K562 (cell line): ENCODE measurements at regions not wholly inside any gene's neighbourhood (a gene's known extent, or its start where the extent isn't known, plus 50 kb on each side); places are given as distances from the start of the nearest gene placed in this dataset.

ENCODE experiments used
- ATAC-seq: fragments of 200-7000 bp; cut with Tn5 transposase; 3 replicates; pipeline ENCODE4 v1.9.1; 2020; ENCODE audit warnings: moderate library complexity
- BruUV-seq: library from RNA; stranded (reverse); fragments of 400-500 nt; replicated peaks from 2 replicates; lab custom pipeline; 2021; lab: Mats Ljungman, UMichigan
- CTCF ChIA-PET: fragments of 300-600 bp; formaldehyde crosslinking; extraction: SDS; loops from one replicate; lab custom pipeline; 2021; ENCODE audit warnings: low intra/inter-chr PET ratio; lab: Yijun Ruan, JAX
- POLR2A ChIA-PET: fragments of 300-600, 350-650 bp; sonication (Branson Sonifier 250); formaldehyde crosslinking; extraction: SDS; loops from one replicate; lab custom pipeline; 2021; ENCODE audit warnings: antibody characterized with exemption, inconsistent platforms; lab: Yijun Ruan, JAX
- DNase-seq, 4 experiments: peaks; one replicate each; pipeline versions ENCODE4 v3.0.0 to v3.0.0-alpha.2; 2011 to 2018; ENCODE audit warnings: low spot score in 3 of 4, mixed read lengths in 3 of 4; ENCODE audit errors: extremely low read depth in 1 of 4
- FAIRE-seq: peaks from 2 replicates; lab custom pipeline; 2011; peaks lifted over from hg19 to GRCh38; lab: Jason Lieb, UNC
- H2AFZ ChIP-seq: 2 replicates; pipeline ENCODE4 v1.6.0; 2011; ENCODE audit warnings: low read depth, low read length, control low read depth, inconsistent platforms
- H3K27ac ChIP-seq: fragments of 200-600 bp; 3 replicates; pipeline ENCODE4 v1.8.0; 2011; ENCODE audit warnings: low read depth, mild to moderate bottlenecking, control low read depth, inconsistent platforms, low read length, moderate library complexity, mixed read lengths; ENCODE audit errors: extremely low read depth
- H3K27me3 ChIP-seq, 2 experiments: fragments of 300-600 bp in 1 of 2; 2 replicates in 1 of 2; 3 replicates in 1 of 2; pipeline versions ENCODE4 v1.6.0 to v1.8.0; 2011; ENCODE audit warnings: inconsistent platforms in 2 of 2, low read length in 2 of 2, mild to moderate bottlenecking in 1 of 2, mixed read lengths in 1 of 2, moderate library complexity in 1 of 2; ENCODE audit not compliant: control insufficient read depth in 2 of 2, insufficient read depth in 2 of 2
- H3K36me3 ChIP-seq: fragments of 300-600 bp; 3 replicates; pipeline ENCODE4 v1.8.0; 2011; ENCODE audit warnings: mild to moderate bottlenecking, low read length, inconsistent platforms; ENCODE audit not compliant: control insufficient read depth, insufficient read depth
- H3K4me1 ChIP-seq, 2 experiments: fragments of 200-600 bp in 1 of 2; replicated peaks in 1 of 2; 2 replicates in 1 of 2; 3 replicates in 1 of 2; pipeline versions ENCODE4 v1.5.1 to v1.8.0; 2011; ENCODE audit warnings: inconsistent platforms in 2 of 2, low read length in 2 of 2, mild to moderate bottlenecking in 1 of 2, mixed read lengths in 1 of 2, moderate library complexity in 1 of 2; ENCODE audit not compliant: control insufficient read depth in 2 of 2, insufficient read depth in 2 of 2
- H3K4me2 ChIP-seq: 2 replicates; pipeline ENCODE4 v1.6.1; 2011; ENCODE audit warnings: low read length, control low read depth, inconsistent platforms, mixed read lengths; ENCODE audit not compliant: insufficient read depth
- H3K4me3 ChIP-seq: fragments of 200-600 bp; sonication (generic), shearing (Covaris generic); 2 replicates; pipeline ENCODE4 v1.5.1; 2016; ENCODE audit warnings: control low read depth, inconsistent platforms
- H3K79me2 ChIP-seq: fragments of 200-600 bp; 3 replicates; pipeline ENCODE4 v1.8.0; 2011; ENCODE audit warnings: low read length, inconsistent platforms; ENCODE audit not compliant: control insufficient read depth, insufficient read depth
- H3K9ac ChIP-seq, 2 experiments: 2 replicates each; pipeline versions ENCODE4 v1.6.0 to v1.6.1; 2011; ENCODE audit warnings: low read depth in 2 of 2, low read length in 2 of 2, control low read depth in 1 of 2, inconsistent platforms in 1 of 2, mild to moderate bottlenecking in 1 of 2, mixed read lengths in 1 of 2; ENCODE audit not compliant: insufficient read depth in 1 of 2
- H3K9me1 ChIP-seq: one replicate; pipeline ENCODE4 v1.6.0; 2011; ENCODE audit warnings: inconsistent platforms, mild to moderate bottlenecking, low read length, moderate library complexity; ENCODE audit not compliant: control insufficient read depth, insufficient read depth
- H3K9me3 ChIP-seq: replicated peaks from 2 replicates; pipeline ENCODE4 v1.5.1; 2011; ENCODE audit warnings: low read depth, low read length, inconsistent platforms; ENCODE audit not compliant: control insufficient read depth, insufficient read depth
- H4K20me1 ChIP-seq: replicated peaks from 2 replicates; pipeline ENCODE4 v1.6.1; 2011; ENCODE audit warnings: low read length, inconsistent platforms, mixed read lengths; ENCODE audit not compliant: control insufficient read depth, insufficient read depth
- BCOR ChIP-seq: fragments of 450-650 bp; IDR thresholded peaks from 2 replicates; pipeline ENCODE4 v1.6.1; 2016
- BRD9 ChIP-seq: fragments of 450-650 bp; IDR thresholded peaks from 2 replicates; pipeline ENCODE4 v1.6.1; 2018; ENCODE audit warnings: low read depth; ENCODE audit not compliant: partially characterized antibody
- L3MBTL2 ChIP-seq: fragments of 450-650 bp; IDR thresholded peaks from 2 replicates; pipeline ENCODE4 v1.6.1; 2016; ENCODE audit warnings: mild to moderate bottlenecking, moderate library complexity
- MED1 ChIP-seq: sonication (generic); formaldehyde crosslinking; IDR thresholded peaks from 2 replicates; pipeline ENCODE4 v1.8.1; 2023; ENCODE audit warnings: missing genetic modification reagents, borderline replicate concordance
- MEIS2 ChIP-seq: fragments of 450-650 bp; IDR thresholded peaks from 2 replicates; pipeline ENCODE4 v1.6.1; 2014; ENCODE audit warnings: mild to moderate bottlenecking; ENCODE audit not compliant: partially characterized antibody
- NEUROD1 ChIP-seq: fragments of 150-350 bp; IDR thresholded peaks from 2 replicates; pipeline ENCODE4 v1.6.1; 2014; ENCODE audit warnings: borderline replicate concordance, low read length, low read depth; ENCODE audit not compliant: partially characterized antibody
- PYGO2 ChIP-seq: fragments of 450-650 bp; IDR thresholded peaks from 2 replicates; pipeline ENCODE4 v1.6.1; 2016; ENCODE audit warnings: mild to moderate bottlenecking, missing genetic modification characterization, moderate library complexity, missing compliant biosample characterization
- YY1 ChIP-seq, 3 experiments: IDR thresholded peaks; 2 replicates each; pipeline ENCODE4 v1.6.1; 2011; ENCODE audit warnings: low read length in 2 of 3, mild to moderate bottlenecking in 2 of 3, moderate library complexity in 2 of 3, borderline replicate concordance in 1 of 3, control low read depth in 1 of 3, low read depth in 1 of 3; ENCODE audit not compliant: insufficient read depth in 3 of 3, insufficient replicate concordance in 2 of 3, control insufficient read depth in 1 of 3, insufficient read length in 1 of 3; ENCODE audit errors: extremely low read depth in 1 of 3
- ZBTB1 ChIP-seq: sonication (generic); formaldehyde crosslinking; IDR thresholded peaks from 2 replicates; pipeline ENCODE4 v1.8.1; 2023; ENCODE audit warnings: missing genetic modification reagents, low read depth, mild to moderate bottlenecking, borderline replicate concordance
- WGBS: fragments of 100-300 bp; shearing (Covaris generic); methylation state at CpG from one replicate; pipeline ENCODE4 v1.1.6; 2016; ENCODE audit warnings: low coverage, mixed read lengths; ENCODE audit not compliant: insufficient coverage; ENCODE audit errors: missing lambda C conversion rate; 5-methylcytosine and 5-hydroxymethylcytosine counted together
- in situ Hi-C: fragments of 300-500 bp; cut with MboI; formaldehyde crosslinking; loops from 4 replicates; pipeline ENCODE4 v1.15.0; 2018; ENCODE audit warnings: inconsistent platforms, mixed read lengths
- intact Hi-C: fragments of 100-400 bp; cut with micrococcal nuclease; formaldehyde crosslinking; loops from 2 replicates; pipeline ENCODE4 v1.14.2; 2022
- TF ChIP-seq, protein P1 (sequence below): fragments of 250-450 bp; sonication (Bioruptor Pico); IDR thresholded peaks from 2 replicates; pipeline ENCODE4 v1.5.0; 2022; ENCODE audit warnings: mild to moderate bottlenecking
- TF ChIP-seq, protein P2 (sequence below): sonication (generic); formaldehyde crosslinking; IDR thresholded peaks from 2 replicates; pipeline ENCODE4 v1.8.0; 2022; ENCODE audit warnings: mild to moderate bottlenecking, missing genetic modification reagents
- TF ChIP-seq, protein P3 (sequence below): fragments of 200-800 bp; sonication (Bioruptor generic); IDR thresholded peaks from 2 replicates; pipeline ENCODE4 v1.6.1; 2017; ENCODE audit warnings: missing genetic modification characterization, missing compliant biosample characterization
- TF ChIP-seq, protein P4 (sequence below), 2 experiments: fragments of 450-650 bp; IDR thresholded peaks; 2 replicates each; pipeline ENCODE4 v1.6.1; 2018; ENCODE audit warnings: mild to moderate bottlenecking in 2 of 2, low read depth in 1 of 2; ENCODE audit not compliant: partially characterized antibody in 2 of 2

DNA sequence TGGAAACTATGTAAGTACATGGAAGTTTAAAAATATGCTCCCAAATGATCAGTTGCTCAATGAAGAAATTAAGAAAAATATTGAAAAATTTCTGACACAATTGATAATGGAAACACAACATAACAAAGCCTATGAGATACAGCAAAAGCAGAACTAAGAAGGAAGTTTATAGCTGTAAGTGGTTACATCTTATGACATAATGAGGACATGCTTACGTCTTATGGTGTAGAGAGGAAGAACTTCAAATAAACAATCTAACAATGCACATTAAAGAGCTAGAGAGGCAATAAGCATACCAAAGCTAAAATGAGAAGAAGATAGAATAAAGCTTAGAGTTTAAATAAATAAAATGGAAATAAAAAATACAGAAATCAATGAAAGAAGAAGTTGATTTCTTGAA lies 50.0 kb upstream of the CEACAM21 start:
- in situ Hi-C loops, result no loop called here
- intact Hi-C loops, result no loop called here
- ATAC-seq (no peak), DNase-seq (no peak), FAIRE-seq (no peak)
- TF ChIP-seq, protein P1, sequence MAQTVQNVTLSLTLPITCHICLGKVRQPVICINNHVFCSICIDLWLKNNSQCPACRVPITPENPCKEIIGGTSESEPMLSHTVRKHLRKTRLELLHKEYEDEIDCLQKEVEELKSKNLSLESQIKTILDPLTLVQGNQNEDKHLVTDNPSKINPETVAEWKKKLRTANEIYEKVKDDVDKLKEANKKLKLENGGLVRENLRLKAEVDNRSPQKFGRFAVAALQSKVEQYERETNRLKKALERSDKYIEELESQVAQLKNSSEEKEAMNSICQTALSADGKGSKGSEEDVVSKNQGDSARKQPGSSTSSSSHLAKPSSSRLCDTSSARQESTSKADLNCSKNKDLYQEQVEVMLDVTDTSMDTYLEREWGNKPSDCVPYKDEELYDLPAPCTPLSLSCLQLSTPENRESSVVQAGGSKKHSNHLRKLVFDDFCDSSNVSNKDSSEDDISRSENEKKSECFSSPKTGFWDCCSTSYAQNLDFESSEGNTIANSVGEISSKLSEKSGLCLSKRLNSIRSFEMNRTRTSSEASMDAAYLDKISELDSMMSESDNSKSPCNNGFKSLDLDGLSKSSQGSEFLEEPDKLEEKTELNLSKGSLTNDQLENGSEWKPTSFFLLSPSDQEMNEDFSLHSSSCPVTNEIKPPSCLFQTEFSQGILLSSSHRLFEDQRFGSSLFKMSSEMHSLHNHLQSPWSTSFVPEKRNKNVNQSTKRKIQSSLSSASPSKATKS (CRISPR knock-in tag), result no peak
- TF ChIP-seq NEUROD1 (no peak), BCOR (no peak), YY1 (IDR thresholded peaks at IDR 0.05; ENCODE audit: borderline replicate concordance in 1 of 3, control insufficient read depth in 1 of 3, extremely low read depth in 1 of 3, insufficient read depth in 3 of 3, insufficient read length in 1 of 3, insufficient replicate concordance in 2 of 3, low read depth in 1 of 3, low read length in 2 of 3) (no peak), PYGO2 (tag) (no peak), BRD9 (no peak), L3MBTL2 (no peak), MED1 (CRISPR knock-in tag) (no peak), MEIS2 (no peak), ZBTB1 (no peak)
- TF ChIP-seq, protein P2, sequence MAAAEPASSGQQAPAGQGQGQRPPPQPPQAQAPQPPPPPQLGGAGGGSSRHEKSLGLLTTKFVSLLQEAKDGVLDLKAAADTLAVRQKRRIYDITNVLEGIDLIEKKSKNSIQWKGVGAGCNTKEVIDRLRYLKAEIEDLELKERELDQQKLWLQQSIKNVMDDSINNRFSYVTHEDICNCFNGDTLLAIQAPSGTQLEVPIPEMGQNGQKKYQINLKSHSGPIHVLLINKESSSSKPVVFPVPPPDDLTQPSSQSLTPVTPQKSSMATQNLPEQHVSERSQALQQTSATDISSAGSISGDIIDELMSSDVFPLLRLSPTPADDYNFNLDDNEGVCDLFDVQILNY, result no peak
- TF ChIP-seq, protein P3, sequence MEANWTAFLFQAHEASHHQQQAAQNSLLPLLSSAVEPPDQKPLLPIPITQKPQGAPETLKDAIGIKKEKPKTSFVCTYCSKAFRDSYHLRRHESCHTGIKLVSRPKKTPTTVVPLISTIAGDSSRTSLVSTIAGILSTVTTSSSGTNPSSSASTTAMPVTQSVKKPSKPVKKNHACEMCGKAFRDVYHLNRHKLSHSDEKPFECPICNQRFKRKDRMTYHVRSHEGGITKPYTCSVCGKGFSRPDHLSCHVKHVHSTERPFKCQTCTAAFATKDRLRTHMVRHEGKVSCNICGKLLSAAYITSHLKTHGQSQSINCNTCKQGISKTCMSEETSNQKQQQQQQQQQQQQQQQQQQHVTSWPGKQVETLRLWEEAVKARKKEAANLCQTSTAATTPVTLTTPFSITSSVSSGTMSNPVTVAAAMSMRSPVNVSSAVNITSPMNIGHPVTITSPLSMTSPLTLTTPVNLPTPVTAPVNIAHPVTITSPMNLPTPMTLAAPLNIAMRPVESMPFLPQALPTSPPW (CRISPR knock-in tag), result no peak
- TF ChIP-seq, protein P4, sequence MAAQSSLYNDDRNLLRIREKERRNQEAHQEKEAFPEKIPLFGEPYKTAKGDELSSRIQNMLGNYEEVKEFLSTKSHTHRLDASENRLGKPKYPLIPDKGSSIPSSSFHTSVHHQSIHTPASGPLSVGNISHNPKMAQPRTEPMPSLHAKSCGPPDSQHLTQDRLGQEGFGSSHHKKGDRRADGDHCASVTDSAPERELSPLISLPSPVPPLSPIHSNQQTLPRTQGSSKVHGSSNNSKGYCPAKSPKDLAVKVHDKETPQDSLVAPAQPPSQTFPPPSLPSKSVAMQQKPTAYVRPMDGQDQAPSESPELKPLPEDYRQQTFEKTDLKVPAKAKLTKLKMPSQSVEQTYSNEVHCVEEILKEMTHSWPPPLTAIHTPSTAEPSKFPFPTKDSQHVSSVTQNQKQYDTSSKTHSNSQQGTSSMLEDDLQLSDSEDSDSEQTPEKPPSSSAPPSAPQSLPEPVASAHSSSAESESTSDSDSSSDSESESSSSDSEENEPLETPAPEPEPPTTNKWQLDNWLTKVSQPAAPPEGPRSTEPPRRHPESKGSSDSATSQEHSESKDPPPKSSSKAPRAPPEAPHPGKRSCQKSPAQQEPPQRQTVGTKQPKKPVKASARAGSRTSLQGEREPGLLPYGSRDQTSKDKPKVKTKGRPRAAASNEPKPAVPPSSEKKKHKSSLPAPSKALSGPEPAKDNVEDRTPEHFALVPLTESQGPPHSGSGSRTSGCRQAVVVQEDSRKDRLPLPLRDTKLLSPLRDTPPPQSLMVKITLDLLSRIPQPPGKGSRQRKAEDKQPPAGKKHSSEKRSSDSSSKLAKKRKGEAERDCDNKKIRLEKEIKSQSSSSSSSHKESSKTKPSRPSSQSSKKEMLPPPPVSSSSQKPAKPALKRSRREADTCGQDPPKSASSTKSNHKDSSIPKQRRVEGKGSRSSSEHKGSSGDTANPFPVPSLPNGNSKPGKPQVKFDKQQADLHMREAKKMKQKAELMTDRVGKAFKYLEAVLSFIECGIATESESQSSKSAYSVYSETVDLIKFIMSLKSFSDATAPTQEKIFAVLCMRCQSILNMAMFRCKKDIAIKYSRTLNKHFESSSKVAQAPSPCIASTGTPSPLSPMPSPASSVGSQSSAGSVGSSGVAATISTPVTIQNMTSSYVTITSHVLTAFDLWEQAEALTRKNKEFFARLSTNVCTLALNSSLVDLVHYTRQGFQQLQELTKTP (IDR thresholded peaks at IDR 0.05; ENCODE audit: low read depth in 1 of 2, partially characterized antibody in 2 of 2), result no peak
- H3K9ac ChIP-seq, result no peak overlapping the region
- H3K36me3 ChIP-seq, result no peaks in the 10 kb centered on the region
- ChIA-PET CTCF (no interaction called here), POLR2A (no interaction called here)
- no peaks in the 10 kb centered on the region for H4K20me1 ChIP-seq
- H3K4me1 ChIP-seq, result peaks cover 0 to 5% of the 10 kb centered on the region in 2 experiments; a peak in 1 of 5 replicates
- no TSS peak for BruUV-seq
- no peaks in the 10 kb centered on the region for H3K9me1 ChIP-seq
- no peaks in the 10 kb centered on the region for H3K9me3 ChIP-seq
- no peaks in the 10 kb centered on the region for H3K79me2 ChIP-seq
- H3K4me2 ChIP-seq, result no peak overlapping the region
- no peak overlapping the region for H3K4me3 ChIP-seq
- H3K27ac ChIP-seq, result no peak overlapping the region
- no peak overlapping the region for H2AFZ ChIP-seq
- 5% methylated on average over 1 of the region's 1 CpG for WGBS
- H3K27me3 ChIP-seq, result peaks cover 34 to 36% of the 10 kb centered on the region in 2 experiments; a peak in 4 of 5 replicates
